ENCODE measurements at regions not wholly inside any gene's neighbourhood (a gene's known extent, or its start where the extent isn't known, plus 50 kb on each side); places are given as distances from the start of the nearest gene placed in this dataset.
A peak's percentile ranks its signal among the peaks of the same experiment; 100 is the strongest.

GRCh38 chr11:128291835-128292234 is 295.5 kb downstream of the ETS1 start:
- no peak overlapping the region for H3K4ac ChIP-seq (ENCODE audit: low read depth in 1 of 2, low read length in 2 of 2)
- H2AFZ ChIP-seq (ENCODE audit: low read depth, low read length) = no peak overlapping the region
- no peak overlapping the region for H4K8ac ChIP-seq (ENCODE audit: low read length)
- no peak overlapping the region for H2BK120ac ChIP-seq (ENCODE audit: low read depth, low read length)
- H3K27me3 ChIP-seq (ENCODE audit: control insufficient read depth in 1 of 2, insufficient read depth in 1 of 2, low read length in 2 of 2) = no peaks in the 10 kb centered on the region
- no peak overlapping the region for H2BK5ac ChIP-seq (ENCODE audit: low read depth, low read length, poor library complexity, severe bottlenecking)
- no peak overlapping the region for H3K14ac ChIP-seq (ENCODE audit: low read length in 2 of 2)
- H3K4me1 ChIP-seq (ENCODE audit: control insufficient read depth, insufficient read depth, low read depth, low read length) = peaks cover 8% of the 10 kb centered on the region
- no peak overlapping the region for H3K9ac ChIP-seq (ENCODE audit: low read length)
- H2BK12ac ChIP-seq (ENCODE audit: low read length in 2 of 2) = peak overlapping the region in 1 of 2 experiments; percentile 70
- no peaks in the 10 kb centered on the region for H3K79me1 ChIP-seq (replicated peaks; ENCODE audit: low read length, poor library complexity, severe bottlenecking)
- no peaks in the 10 kb centered on the region for H3K9me3 ChIP-seq (ENCODE audit: control insufficient read depth, low read length)
- no peak overlapping the region for H4K91ac ChIP-seq (ENCODE audit: low read length)
- H2BK15ac ChIP-seq (ENCODE audit: low read depth, poor library complexity, severe bottlenecking) = no peak overlapping the region
- no peak overlapping the region for H3K4me3 ChIP-seq (ENCODE audit: insufficient read depth in 1 of 2, low read depth in 1 of 2, low read length in 2 of 2)
- no peak overlapping the region for H3K4me2 ChIP-seq (ENCODE audit: low read length, poor library complexity, severe bottlenecking)
- 99% methylated on average over 6 of the region's 7 CpGs for WGBS
- no peak overlapping the region for H2AK5ac ChIP-seq (ENCODE audit: low read length, severe bottlenecking)
- H3K23ac ChIP-seq (ENCODE audit: low read length in 2 of 2) = no peak overlapping the region
- H3K18ac ChIP-seq (ENCODE audit: low read depth in 1 of 2, low read length in 2 of 2) = no peak overlapping the region
- H3K36me3 ChIP-seq (ENCODE audit: control insufficient read depth in 1 of 2, insufficient read depth in 2 of 2, low read depth in 1 of 2, low read length in 2 of 2) = no peaks in the 10 kb centered on the region
- H3K27ac ChIP-seq (ENCODE audit: low read length, poor library complexity, severe bottlenecking) = no peak overlapping the region
- no peak for DNase-seq

DNA sequence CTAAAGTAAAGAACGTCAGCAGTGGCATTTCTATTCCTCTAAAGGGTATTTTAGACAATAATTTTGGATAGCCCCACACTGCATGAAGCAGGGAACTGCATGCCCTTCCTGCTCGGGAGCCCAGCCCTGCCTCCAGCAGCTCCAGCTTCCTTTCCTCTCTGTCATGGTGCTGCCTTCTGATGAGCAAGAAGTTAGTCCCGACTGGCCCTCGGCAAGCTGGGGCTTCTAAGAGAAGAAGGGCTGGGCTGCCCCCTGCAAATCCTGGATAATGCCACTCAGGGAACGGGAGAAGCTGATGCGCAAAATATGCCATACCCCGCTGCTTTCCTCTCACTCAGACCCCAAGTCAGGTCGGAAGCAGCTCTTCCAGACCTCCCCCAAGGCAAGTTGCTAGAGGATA is 296.4 kb downstream of the ETS1 start:
- H3K27me3 ChIP-seq (ENCODE audit: control insufficient read depth in 1 of 2, insufficient read depth in 1 of 2, low read length in 2 of 2) = no peaks in the 10 kb centered on the region
- peak overlapping the region; percentile 7 for H4K8ac ChIP-seq (ENCODE audit: low read length)
- H2BK12ac ChIP-seq (ENCODE audit: low read length in 2 of 2) = peak overlapping the region in 1 of 2 experiments; percentile 94
- H2BK120ac ChIP-seq (ENCODE audit: low read depth, low read length) = no peak overlapping the region
- H3K14ac ChIP-seq (ENCODE audit: low read length in 2 of 2) = no peak overlapping the region
- H3K4me3 ChIP-seq (ENCODE audit: insufficient read depth in 1 of 2, low read depth in 1 of 2, low read length in 2 of 2) = no peak overlapping the region
- WGBS = 84% methylated on average over 7 of the region's 8 CpGs
- no peaks in the 10 kb centered on the region for H3K9me3 ChIP-seq (ENCODE audit: control insufficient read depth, low read length)
- no peak overlapping the region for H3K23ac ChIP-seq (ENCODE audit: low read length in 2 of 2)
- no peak overlapping the region for H2BK5ac ChIP-seq (ENCODE audit: low read depth, low read length, poor library complexity, severe bottlenecking)
- H3K18ac ChIP-seq (ENCODE audit: low read depth in 1 of 2, low read length in 2 of 2) = peak overlapping the region; percentile 45 to 72
- H3K9ac ChIP-seq (ENCODE audit: low read length) = no peak overlapping the region
- H3K36me3 ChIP-seq (ENCODE audit: control insufficient read depth in 1 of 2, insufficient read depth in 2 of 2, low read depth in 1 of 2, low read length in 2 of 2) = no peaks in the 10 kb centered on the region
- H3K27ac ChIP-seq (ENCODE audit: low read length, poor library complexity, severe bottlenecking) = no peak overlapping the region
- H3K4me2 ChIP-seq (ENCODE audit: low read length, poor library complexity, severe bottlenecking) = no peak overlapping the region
- H3K79me1 ChIP-seq (replicated peaks; ENCODE audit: low read length, poor library complexity, severe bottlenecking) = no peaks in the 10 kb centered on the region
- peak overlapping the region; percentile 45 to 46 for H3K4ac ChIP-seq (ENCODE audit: low read depth in 1 of 2, low read length in 2 of 2)
- no peak overlapping the region for H2AK5ac ChIP-seq (ENCODE audit: low read length, severe bottlenecking)
- H3K4me1 ChIP-seq (ENCODE audit: control insufficient read depth, insufficient read depth, low read depth, low read length) = peaks cover 8% of the 10 kb centered on the region
- H2AFZ ChIP-seq (ENCODE audit: low read depth, low read length) = no peak overlapping the region
- no peak for DNase-seq
- peak overlapping the region; percentile 34 for H4K91ac ChIP-seq (ENCODE audit: low read length)
- H2BK15ac ChIP-seq (ENCODE audit: low read depth, poor library complexity, severe bottlenecking) = no peak overlapping the region

DNA sequence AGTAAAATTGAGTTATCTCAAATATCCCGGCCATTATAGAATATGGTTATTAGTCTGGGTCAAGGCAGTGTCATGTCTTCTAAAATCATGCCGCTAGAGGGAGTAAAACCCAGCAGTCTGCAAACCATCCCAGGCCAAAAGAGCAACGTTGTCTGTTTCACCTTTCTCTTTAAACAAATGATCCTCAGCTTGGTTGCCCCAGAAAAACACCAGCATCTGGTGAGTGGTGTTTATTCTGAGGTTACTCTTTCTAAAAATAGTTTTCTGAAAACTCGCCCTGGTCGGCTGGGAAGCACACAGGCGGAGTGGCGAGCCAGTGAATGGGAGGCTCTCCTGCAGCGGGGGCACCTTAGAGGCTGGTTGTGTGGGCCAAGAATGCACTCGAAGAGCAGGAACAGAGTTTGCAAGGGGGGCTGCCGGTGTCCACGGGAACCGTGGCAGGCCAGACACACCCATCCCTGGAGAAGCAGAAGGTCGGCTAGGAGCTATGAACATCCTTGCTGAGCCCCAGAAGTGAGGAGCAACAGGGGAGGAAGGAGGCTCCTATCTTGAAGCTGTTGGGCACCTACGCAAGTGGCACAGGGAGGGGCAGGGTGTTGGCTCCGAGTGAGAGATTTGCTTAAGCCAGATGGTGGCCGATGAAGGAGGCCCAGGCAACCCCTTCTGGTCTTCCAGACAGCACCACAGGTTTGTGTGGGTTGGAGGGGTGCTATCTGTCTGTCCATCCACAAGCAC is 297.1 kb downstream of the ETS1 start:
- no peak overlapping the region for H3K27ac ChIP-seq (ENCODE audit: low read length, poor library complexity, severe bottlenecking)
- H3K9me3 ChIP-seq (ENCODE audit: control insufficient read depth, low read length) = no peaks in the 10 kb centered on the region
- peak overlapping the region; percentile 69 to 96 for H3K18ac ChIP-seq (ENCODE audit: low read depth in 1 of 2, low read length in 2 of 2)
- peak overlapping the region; percentile 34 for H4K91ac ChIP-seq (ENCODE audit: low read length)
- H3K27me3 ChIP-seq (ENCODE audit: control insufficient read depth in 1 of 2, insufficient read depth in 1 of 2, low read length in 2 of 2) = no peaks in the 10 kb centered on the region
- H2BK12ac ChIP-seq (ENCODE audit: low read length in 2 of 2) = peak overlapping the region; percentile 90 to 99
- H3K4ac ChIP-seq (ENCODE audit: low read depth in 1 of 2, low read length in 2 of 2) = peak overlapping the region; percentile 43 to 77
- no peak overlapping the region for H3K4me3 ChIP-seq (ENCODE audit: insufficient read depth in 1 of 2, low read depth in 1 of 2, low read length in 2 of 2)
- peak overlapping the region; percentile 90 for H2AK5ac ChIP-seq (ENCODE audit: low read length, severe bottlenecking)
- peak overlapping the region; percentile 36 for H3K9ac ChIP-seq (ENCODE audit: low read length)
- H3K4me2 ChIP-seq (ENCODE audit: low read length, poor library complexity, severe bottlenecking) = peak overlapping the region; percentile 3
- H2BK120ac ChIP-seq (ENCODE audit: low read depth, low read length) = peak overlapping the region; percentile 59
- H2AFZ ChIP-seq (ENCODE audit: low read depth, low read length) = no peak overlapping the region
- peaks cover 8% of the 10 kb centered on the region for H3K4me1 ChIP-seq (ENCODE audit: control insufficient read depth, insufficient read depth, low read depth, low read length)
- H3K23ac ChIP-seq (ENCODE audit: low read length in 2 of 2) = peak overlapping the region in 1 of 2 experiments; percentile 50
- H3K36me3 ChIP-seq (ENCODE audit: control insufficient read depth in 1 of 2, insufficient read depth in 2 of 2, low read depth in 1 of 2, low read length in 2 of 2) = no peaks in the 10 kb centered on the region
- H2BK15ac ChIP-seq (ENCODE audit: low read depth, poor library complexity, severe bottlenecking) = peak overlapping the region; percentile 82
- peak; percentile 94 for DNase-seq
- H4K8ac ChIP-seq (ENCODE audit: low read length) = peak overlapping the region; percentile 45
- no peak overlapping the region for H2BK5ac ChIP-seq (ENCODE audit: low read depth, low read length, poor library complexity, severe bottlenecking)
- WGBS = 24% methylated on average over 15 of the region's 16 CpGs
- H3K14ac ChIP-seq (ENCODE audit: low read length in 2 of 2) = peak overlapping the region in 1 of 2 experiments; percentile 94
- H3K79me1 ChIP-seq (replicated peaks; ENCODE audit: low read length, poor library complexity, severe bottlenecking) = no peaks in the 10 kb centered on the region

DNA sequence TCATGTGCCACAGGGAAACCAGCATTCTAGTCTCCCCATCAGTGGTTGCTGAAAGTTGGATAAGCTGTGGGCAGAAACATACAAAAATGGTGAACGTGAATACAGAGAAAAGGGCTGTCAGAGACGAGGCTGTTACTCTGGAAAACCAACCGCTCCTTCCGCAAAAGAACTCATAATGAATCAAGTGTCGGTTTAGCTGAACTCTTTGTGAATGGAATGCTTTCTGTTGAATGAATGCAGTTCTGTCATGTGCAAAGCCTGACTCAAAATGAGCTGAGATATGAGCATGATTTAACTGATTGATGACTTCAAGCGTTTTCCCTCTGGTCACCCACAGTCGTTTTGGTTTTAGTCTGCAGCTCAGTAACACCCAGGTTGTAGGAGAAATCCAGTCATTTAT is 298.3 kb downstream of the ETS1 start:
- no peaks in the 10 kb centered on the region for H3K36me3 ChIP-seq (ENCODE audit: control insufficient read depth in 1 of 2, insufficient read depth in 2 of 2, low read depth in 1 of 2, low read length in 2 of 2)
- H2BK15ac ChIP-seq (ENCODE audit: low read depth, poor library complexity, severe bottlenecking) = no peak overlapping the region
- no peaks in the 10 kb centered on the region for H3K27me3 ChIP-seq (ENCODE audit: control insufficient read depth in 1 of 2, insufficient read depth in 1 of 2, low read length in 2 of 2)
- H3K4me1 ChIP-seq (ENCODE audit: control insufficient read depth, insufficient read depth, low read depth, low read length) = peaks cover 8% of the 10 kb centered on the region
- H2BK12ac ChIP-seq (ENCODE audit: low read length in 2 of 2) = no peak overlapping the region
- H3K4ac ChIP-seq (ENCODE audit: low read depth in 1 of 2, low read length in 2 of 2) = no peak overlapping the region
- no peak overlapping the region for H2AFZ ChIP-seq (ENCODE audit: low read depth, low read length)
- H3K79me1 ChIP-seq (replicated peaks; ENCODE audit: low read length, poor library complexity, severe bottlenecking) = no peaks in the 10 kb centered on the region
- H2AK5ac ChIP-seq (ENCODE audit: low read length, severe bottlenecking) = no peak overlapping the region
- H3K14ac ChIP-seq (ENCODE audit: low read length in 2 of 2) = no peak overlapping the region
- H3K27ac ChIP-seq (ENCODE audit: low read length, poor library complexity, severe bottlenecking) = no peak overlapping the region
- H3K18ac ChIP-seq (ENCODE audit: low read depth in 1 of 2, low read length in 2 of 2) = no peak overlapping the region
- H3K4me3 ChIP-seq (ENCODE audit: insufficient read depth in 1 of 2, low read depth in 1 of 2, low read length in 2 of 2) = no peak overlapping the region
- no peak for DNase-seq
- H2BK5ac ChIP-seq (ENCODE audit: low read depth, low read length, poor library complexity, severe bottlenecking) = no peak overlapping the region
- 77% methylated on average over 7 of the region's 7 CpGs for WGBS
- H2BK120ac ChIP-seq (ENCODE audit: low read depth, low read length) = no peak overlapping the region
- no peak overlapping the region for H3K23ac ChIP-seq (ENCODE audit: low read length in 2 of 2)
- no peak overlapping the region for H4K91ac ChIP-seq (ENCODE audit: low read length)
- no peaks in the 10 kb centered on the region for H3K9me3 ChIP-seq (ENCODE audit: control insufficient read depth, low read length)
- H3K9ac ChIP-seq (ENCODE audit: low read length) = peak overlapping the region; percentile 13
- H4K8ac ChIP-seq (ENCODE audit: low read length) = no peak overlapping the region
- no peak overlapping the region for H3K4me2 ChIP-seq (ENCODE audit: low read length, poor library complexity, severe bottlenecking)

All from mesenchymal stem cell (in vitro differentiated cells and primary cell).